SK-N-SH (cell line): ENCODE measurements at regions not wholly inside any gene's neighbourhood (a gene's known extent, or its start where the extent isn't known, plus 50 kb on each side); places are given as distances from the start of the nearest gene placed in this dataset.

Experiments used
- CTCF ChIA-PET: fragments of 300-600, 350-600 bp; formaldehyde crosslinking; extraction: SDS; loops from one replicate; lab custom pipeline; 2021; lab: Yijun Ruan, JAX
- POLR2A ChIA-PET: fragments of 350-600 bp; sonication (Branson Sonifier 250); formaldehyde crosslinking; extraction: SDS; loops from one replicate; lab custom pipeline; 2020; ENCODE audit warnings: antibody characterized with exemption, inconsistent platforms; lab: Yijun Ruan, JAX
- DNase-seq: peaks from one replicate; pipeline ENCODE4 v3.0.0; 2012
- H2AFZ ChIP-seq: fragments of 200-600 bp; sonication (generic); 2 replicates; pipeline ENCODE4 v1.8.1; 2016; ENCODE audit warnings: antibody characterized with exemption, mild to moderate bottlenecking, low read depth
- H3F3A ChIP-seq: fragments of 200-600 bp; sonication (generic); replicated peaks from 2 replicates; pipeline ENCODE3; 2016; ENCODE audit warnings: antibody characterized with exemption, mild to moderate bottlenecking; ENCODE audit not compliant: insufficient read depth
- H3K27ac ChIP-seq, 2 experiments: fragments of 200-500 bp in 1 of 2; fragments of 200-600 bp in 1 of 2; sonication (Bioruptor generic) in 1 of 2; sonication (generic), shearing (Covaris generic) in 1 of 2; 2 replicates each; pipeline versions ENCODE4 v1.5.1 to v1.6.1; 2014 to 2016; ENCODE audit warnings: low read depth in 2 of 2, inconsistent platforms in 1 of 2, low read length in 1 of 2, mild to moderate bottlenecking in 1 of 2, mixed read lengths in 1 of 2
- H3K27me3 ChIP-seq: fragments of 200-600 bp; sonication (generic), shearing (Covaris generic); 2 replicates; pipeline ENCODE4 v1.6.1; 2016; ENCODE audit warnings: mixed run types; ENCODE audit not compliant: insufficient read depth
- H3K36me3 ChIP-seq, 2 experiments: fragments of 200-500 bp in 1 of 2; fragments of 200-600 bp in 1 of 2; sonication (Bioruptor generic) in 1 of 2; sonication (generic) in 1 of 2; replicated peaks in 1 of 2; 2 replicates each; pipeline versions ENCODE3 to v1.5.1; 2014 to 2016; ENCODE audit warnings: low read length in 1 of 2, mild to moderate bottlenecking in 1 of 2; ENCODE audit not compliant: insufficient read depth in 2 of 2, control insufficient read depth in 1 of 2
- H3K4me1 ChIP-seq, 2 experiments: fragments of 200-500 bp in 1 of 2; fragments of 200-600 bp in 1 of 2; sonication (Bioruptor generic) in 1 of 2; sonication (generic), shearing (Covaris generic) in 1 of 2; 2 replicates each; pipeline versions ENCODE4 v1.5.1 to v1.6.1; 2014 to 2016; ENCODE audit warnings: low read depth in 1 of 2, low read length in 1 of 2, mixed run types in 1 of 2; ENCODE audit not compliant: insufficient read depth in 2 of 2, control insufficient read depth in 1 of 2
- H3K4me2 ChIP-seq: fragments of 200-600 bp; sonication (generic), shearing (Covaris generic); 2 replicates; pipeline ENCODE4 v1.6.1; 2017; ENCODE audit warnings: mixed run types
- H3K4me3 ChIP-seq, 2 experiments: fragments of 200-500 bp in 1 of 2; fragments of 200-600 bp in 1 of 2; sonication (Bioruptor generic) in 1 of 2; sonication (generic), shearing (Covaris generic) in 1 of 2; 2 replicates each; pipeline versions ENCODE4 v1.5.1 to v1.8.1; 2014 to 2016; ENCODE audit warnings: low read depth in 2 of 2, inconsistent platforms in 1 of 2, low read length in 1 of 2, mild to moderate bottlenecking in 1 of 2, mixed read lengths in 1 of 2, moderate library complexity in 1 of 2
- H3K79me2 ChIP-seq: fragments of 200-600 bp; sonication (generic); 2 replicates; pipeline ENCODE4 v1.8.1; 2017; ENCODE audit warnings: mild to moderate bottlenecking; ENCODE audit not compliant: insufficient read depth
- H3K9ac ChIP-seq: fragments of 200-600 bp; sonication (generic); 2 replicates; pipeline ENCODE4 v1.6.1; 2017; ENCODE audit warnings: mixed run types
- H3K9me2 ChIP-seq: fragments of 200-600 bp; sonication (generic); 2 replicates; pipeline ENCODE4 v1.6.1; 2017; ENCODE audit warnings: mixed run types
- H3K9me3 ChIP-seq: fragments of 200-600 bp; sonication (generic); 2 replicates; pipeline ENCODE4 v1.6.1; 2017; ENCODE audit warnings: mixed run types, mild to moderate bottlenecking, moderate library complexity
- H4K20me1 ChIP-seq: fragments of 200-600 bp; sonication (generic); 2 replicates; pipeline ENCODE4 v1.6.1; 2017; ENCODE audit warnings: mild to moderate bottlenecking, mixed run types; ENCODE audit not compliant: insufficient read depth
- FOXM1 ChIP-seq: IDR thresholded peaks from 2 replicates; pipeline ENCODE4 v1.4.0; 2012; ENCODE audit warnings: low read depth, mild to moderate bottlenecking
- GABPA ChIP-seq: IDR thresholded peaks from 2 replicates; pipeline ENCODE4 v1.4.0; 2012; ENCODE audit warnings: low read depth, mild to moderate bottlenecking
- GATA2 ChIP-seq: sonication (generic); formaldehyde crosslinking; IDR thresholded peaks from 2 replicates; pipeline ENCODE4 v1.5.0; 2020; ENCODE audit warnings: mild to moderate bottlenecking, missing genetic modification reagents
- IRF3 ChIP-seq: fragments of 150-350 bp; IDR thresholded peaks from 2 replicates; pipeline ENCODE4 v1.6.1; 2016; ENCODE audit warnings: mild to moderate bottlenecking, low read depth, low read length
- NFIC ChIP-seq: IDR thresholded peaks from 2 replicates; pipeline ENCODE4 v1.4.0; 2012; ENCODE audit warnings: borderline replicate concordance
- PBX3 ChIP-seq: IDR thresholded peaks from 2 replicates; pipeline ENCODE4; 2012
- RAD21 ChIP-seq: IDR thresholded peaks from 2 replicates; pipeline ENCODE4 v1.6.1; 2012; ENCODE audit warnings: mild to moderate bottlenecking, low read length
- SMC3 ChIP-seq: IDR thresholded peaks from 2 replicates; pipeline ENCODE4 v1.6.1; 2012; ENCODE audit warnings: low read depth, low read length, improper control_type of control experiment
- TCF12 ChIP-seq: IDR thresholded peaks from 2 replicates; pipeline ENCODE4 v1.4.0; 2012
- TEAD4 ChIP-seq: IDR thresholded peaks from 2 replicates; pipeline ENCODE4 v1.4.0; 2012; ENCODE audit warnings: mild to moderate bottlenecking, borderline replicate concordance; ENCODE audit not compliant: insufficient read depth
- WGBS: methylation state at CpG from one replicate; pipeline ENCODE4 v1.1.6; 2017; ENCODE audit warnings: low lambda C conversion rate; 5-methylcytosine and 5-hydroxymethylcytosine counted together
- small RNA-seq, 7 experiments: library from RNA; depleted of rRNA; stranded (forward); fragments of <200 nt; gene quantifications; one replicate each; pipeline ENCODE3, GENCODE V24; 2012

DNA sequence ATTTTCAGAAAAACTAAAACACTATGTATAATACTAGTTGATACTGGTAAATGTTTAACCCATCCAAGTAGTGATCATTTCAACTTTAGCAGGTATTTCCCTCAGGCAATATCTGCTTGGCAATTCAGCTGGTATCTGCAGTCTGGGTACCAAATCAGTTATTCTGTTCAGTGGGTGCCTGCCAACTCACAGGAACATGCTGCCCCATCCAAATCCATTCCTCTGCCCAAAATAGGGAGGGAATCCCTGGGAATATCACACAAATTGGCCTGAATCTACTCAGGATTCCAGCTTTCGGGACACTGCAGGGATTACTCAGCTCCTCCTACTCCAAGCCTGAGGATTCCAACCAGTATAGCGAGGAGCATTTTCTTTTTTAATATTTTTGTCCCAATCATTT lies 61.7 kb upstream of the PDE4D start:
- no peaks in the 10 kb centered on the region for H4K20me1 ChIP-seq
- H2AFZ ChIP-seq: no peak overlapping the region
- H3K36me3 ChIP-seq: peaks cover 0 to 3% of the 10 kb centered on the region in 2 experiments
- H3K79me2 ChIP-seq: no peaks in the 10 kb centered on the region
- H3K4me3 ChIP-seq: no peak overlapping the region
- 90% methylated on average over 2 of the region's 2 CpGs for WGBS
- no peaks in the 10 kb centered on the region; a peak in 2 of 4 replicates for H3K4me1 ChIP-seq
- no peaks in the 10 kb centered on the region for H3K27me3 ChIP-seq
- H3K9ac ChIP-seq: no peak overlapping the region
- H3F3A ChIP-seq: no peaks in the 10 kb centered on the region
- CTCF ChIA-PET: interaction anchor here (1.1 kb wide), 1 partner anchor 141 kb away, joined by 4 read pairs; no protein-coding TSS in a partner anchor
- POLR2A ChIA-PET: no interaction called here
- H3K4me2 ChIP-seq: no peak overlapping the region
- TF ChIP-seq SMC3 (no peak), FOXM1 (no peak), TCF12 (no peak), PBX3 (no peak), NFIC (no peak), TEAD4 (no peak), IRF3 (no peak)
- H3K9me2 ChIP-seq: peaks cover 3% of the 10 kb centered on the region; the same call in 1 of the 2 replicates
- DNase-seq: no peak
- no peaks in the 10 kb centered on the region for H3K9me3 ChIP-seq
- H3K27ac ChIP-seq: no peak overlapping the region

GRCh38 chr5:59943452-59944113 lies 50.1 kb upstream of the PDE4D start:
- H3F3A ChIP-seq: no peaks in the 10 kb centered on the region
- H3K36me3 ChIP-seq: no peaks in the 10 kb centered on the region
- no peak overlapping the region for H3K4me3 ChIP-seq
- no peaks in the 10 kb centered on the region for H3K79me2 ChIP-seq
- H3K4me2 ChIP-seq: no peak overlapping the region
- CTCF ChIA-PET: no interaction called here
- no peak overlapping the region for H3K9ac ChIP-seq
- H3K4me1 ChIP-seq: no peaks in the 10 kb centered on the region
- no peaks in the 10 kb centered on the region for H3K27me3 ChIP-seq
- H3K27ac ChIP-seq: no peak overlapping the region
- POLR2A ChIA-PET: no interaction called here
- H3K9me3 ChIP-seq: no peaks in the 10 kb centered on the region
- no peak for DNase-seq
- H3K9me2 ChIP-seq: no peaks in the 10 kb centered on the region
- no peak overlapping the region for H2AFZ ChIP-seq
- TF ChIP-seq GABPA (no peak), GATA2 (CRISPR knock-in tag) (no peak), NFIC (no peak), TCF12 (no peak), RAD21 (no peak)
- 81% methylated on average over 6 of the region's 6 CpGs for WGBS
- H4K20me1 ChIP-seq: no peaks in the 10 kb centered on the region

Small RNA genes in the stretch of these regions (small RNA-seq; reads per million reads assigned to genes)
- gene RNU6-806P: 0.19 to 6.2 (median 1.4) reads per million in 7 experiments
